GM23338 (cell line): ENCODE measurements at regions not wholly inside any gene's neighbourhood (a gene's known extent, or its start where the extent isn't known, plus 50 kb on each side); places are given as distances from the start of the nearest gene placed in this dataset.

Source experiments
- ATAC-seq: fragments of 200-7000 bp; cut with Tn5 transposase; 3 replicates; pipeline ENCODE4 v1.9.1; 2020
- DNase-seq: peaks from one replicate; pipeline ENCODE4 v3.0.0-alpha.2; 2015; ENCODE audit warnings: low spot score
- H2AFZ ChIP-seq: fragments of 200-600 bp; sonication (generic); 2 replicates; pipeline ENCODE4 v1.8.0; 2016; ENCODE audit warnings: antibody characterized with exemption, mild to moderate bottlenecking, moderate library complexity
- H3F3A ChIP-seq: fragments of 200-600 bp; sonication (generic); replicated peaks from 2 replicates; pipeline ENCODE4 v1.8.0; 2017; ENCODE audit warnings: antibody characterized with exemption, mixed run types, low read depth
- H3K27ac ChIP-seq: fragments of 200-600 bp; sonication (generic); 2 replicates; pipeline ENCODE4 v1.6.1; 2016; ENCODE audit warnings: low read depth
- H3K27me3 ChIP-seq: fragments of 200-600 bp; sonication (generic); 2 replicates; pipeline ENCODE4 v1.8.0; 2016; ENCODE audit warnings: mild to moderate bottlenecking, mixed run types, moderate library complexity; ENCODE audit not compliant: insufficient read depth
- H3K36me3 ChIP-seq: fragments of 200-600 bp; sonication (generic); 2 replicates; pipeline ENCODE4 v1.8.0; 2016; ENCODE audit warnings: mild to moderate bottlenecking; ENCODE audit not compliant: insufficient read depth
- H3K4me1 ChIP-seq: fragments of 200-600 bp; sonication (generic); 2 replicates; pipeline ENCODE4 v1.8.0; 2016; ENCODE audit warnings: mild to moderate bottlenecking, moderate library complexity; ENCODE audit not compliant: insufficient read depth
- H3K4me2 ChIP-seq: fragments of 200-600 bp; sonication (generic); 2 replicates; pipeline ENCODE4 v1.7.1; 2017; ENCODE audit warnings: mixed run types
- H3K4me3 ChIP-seq: fragments of 200-600 bp; sonication (generic); 2 replicates; pipeline ENCODE4 v1.6.1; 2016; ENCODE audit warnings: mixed run types
- H3K79me2 ChIP-seq: fragments of 200-600 bp; sonication (generic); replicated peaks from 2 replicates; pipeline ENCODE4 v1.8.0; 2017; ENCODE audit warnings: mild to moderate bottlenecking; ENCODE audit not compliant: insufficient read depth
- H3K9me2 ChIP-seq: fragments of 200-600 bp; sonication (generic); 2 replicates; pipeline ENCODE4 v1.8.0; 2017; ENCODE audit not compliant: insufficient read depth
- H4K20me1 ChIP-seq: fragments of 200-600 bp; sonication (generic); replicated peaks from 2 replicates; pipeline ENCODE4 v1.8.0; 2017; ENCODE audit warnings: mild to moderate bottlenecking; ENCODE audit not compliant: insufficient read depth
- H3K27ac Mint-ChIP-seq: 2 replicates; pipeline ENCODE4 v1.8.0; 2020; ENCODE audit warnings: inconsistent platforms, mild to moderate bottlenecking, moderate library complexity, mixed read lengths
- H3K27me3 Mint-ChIP-seq: 3 replicates; pipeline ENCODE4 v1.8.0; 2022; ENCODE audit warnings: low read depth, mild to moderate bottlenecking, moderate library complexity, mixed read lengths, inconsistent platforms; ENCODE audit not compliant: insufficient read depth, poor library complexity
- H3K36me3 Mint-ChIP-seq: 3 replicates; pipeline ENCODE4 v1.8.0; 2021; ENCODE audit warnings: low read depth, mild to moderate bottlenecking, inconsistent platforms, moderate library complexity, mixed read lengths
- H3K4me1 Mint-ChIP-seq: 3 replicates; pipeline ENCODE4 v1.8.0; 2020; ENCODE audit warnings: mild to moderate bottlenecking, inconsistent platforms, mixed read lengths
- H3K4me3 Mint-ChIP-seq: 3 replicates; pipeline ENCODE4 v1.8.0; 2021; ENCODE audit warnings: moderate library complexity, mild to moderate bottlenecking, inconsistent platforms, mixed read lengths
- H3K9me3 Mint-ChIP-seq: 3 replicates; pipeline ENCODE4 v1.8.0; 2020; ENCODE audit warnings: moderate library complexity, mild to moderate bottlenecking, inconsistent platforms, mixed read lengths
- CREB1 ChIP-seq: fragments of 250-450 bp; sonication (Bioruptor Pico); IDR thresholded peaks from 2 replicates; pipeline ENCODE4 v1.5.0; 2020; ENCODE audit warnings: low read depth, mild to moderate bottlenecking, moderate library complexity
- CTCF ChIP-seq, 2 experiments: fragments of 200-600 bp in 1 of 2; sonication (generic) in 1 of 2; conservative IDR thresholded peaks; 2 replicates each; pipeline versions ENCODE4 v1.5.1 to v1.6.1; 2016 to 2017; ENCODE audit warnings: antibody characterized with exemption in 2 of 2, low read depth in 2 of 2, mild to moderate bottlenecking in 2 of 2, moderate library complexity in 1 of 2
- ETS1 ChIP-seq: IDR thresholded peaks from 2 replicates; pipeline ENCODE4 v1.6.1; 2016; ENCODE audit warnings: antibody characterized with exemption
- EZH2 ChIP-seq: fragments of 200-600 bp; sonication (generic); IDR thresholded peaks from one replicate; pipeline ENCODE4 v1.8.0; 2017; ENCODE audit warnings: antibody characterized with exemption, mild to moderate bottlenecking, low read depth; ENCODE audit not compliant: unreplicated experiment
- EZH2phosphoT487 ChIP-seq: fragments of 200-600 bp; sonication (generic); IDR thresholded peaks from one replicate; pipeline ENCODE4 v1.8.1; 2018; ENCODE audit warnings: antibody characterized with exemption; ENCODE audit not compliant: unreplicated experiment
- JUNB ChIP-seq: IDR thresholded peaks from one replicate; pipeline ENCODE4 v1.6.1; 2016; ENCODE audit warnings: antibody characterized with exemption; ENCODE audit not compliant: unreplicated experiment
- NANOG ChIP-seq: IDR thresholded peaks from 2 replicates; pipeline ENCODE4 v1.6.1; 2016; ENCODE audit warnings: antibody characterized with exemption, borderline replicate concordance
- POLR2AphosphoS5 ChIP-seq: IDR thresholded peaks from 2 replicates; pipeline ENCODE4 v1.6.1; 2016; ENCODE audit warnings: antibody characterized with exemption, low read depth
- REST ChIP-seq: IDR thresholded peaks from one replicate; pipeline ENCODE4 v1.6.1; 2018; ENCODE audit warnings: antibody characterized with exemption; ENCODE audit not compliant: unreplicated experiment
- STAT1 ChIP-seq: IDR thresholded peaks from one replicate; pipeline ENCODE4 v1.6.1; 2016; ENCODE audit warnings: antibody characterized with exemption; ENCODE audit not compliant: unreplicated experiment
- ZNF114 ChIP-seq: fragments of 250-450 bp; sonication (Bioruptor Pico); IDR thresholded peaks from 2 replicates; pipeline ENCODE4 v1.5.0; 2020; ENCODE audit warnings: mild to moderate bottlenecking, moderate library complexity
- ZNF331 ChIP-seq: fragments of 250-450 bp; sonication (Bioruptor Pico); IDR thresholded peaks from 2 replicates; pipeline ENCODE4 v1.5.0; 2020; ENCODE audit warnings: low read depth, mild to moderate bottlenecking, moderate library complexity
- ZNF462 ChIP-seq: fragments of 250-450 bp; sonication (Bioruptor Pico); IDR thresholded peaks from 2 replicates; pipeline ENCODE4 v1.5.0; 2020; ENCODE audit warnings: mild to moderate bottlenecking, moderate library complexity

- Histone ChIP-seq H3F3A (no peaks in the 10 kb centered on the region), H2AFZ (no peak overlapping the region), H3K4me3 (no peak overlapping the region), H3K36me3 (no peaks in the 10 kb centered on the region), H3K9me2 (no peaks in the 10 kb centered on the region; the same call in 1 of the 2 replicates), H3K4me2 (no peak overlapping the region), H3K79me2 (no peaks in the 10 kb centered on the region), H3K27ac (no peak overlapping the region), H3K27me3 (no peaks in the 10 kb centered on the region), H4K20me1 (no peaks in the 10 kb centered on the region), H3K4me1 (no peaks in the 10 kb centered on the region)
- Mint-ChIP-seq H3K9me3 (no peaks in the 10 kb centered on the region; the same call in 2 of the 3 replicates), H3K27me3 (peaks cover 7% of the 10 kb centered on the region), H3K4me3 (no peak overlapping the region), H3K27ac (no peak overlapping the region), H3K4me1 (peaks cover 15% of the 10 kb centered on the region; the same call in 2 of the 3 replicates), H3K36me3 (no peaks in the 10 kb centered on the region)
- ATAC-seq (no peak), DNase-seq (no peak)
- TF ChIP-seq EZH2phosphoT487 (no peak), ZNF331 (no peak), STAT1 (no peak), POLR2AphosphoS5 (no peak), ZNF114 (no peak), CTCF (conservative IDR thresholded peaks at IDR 0.05; ENCODE audit: low read depth in 2 of 2) (no peak), NANOG (no peak), EZH2 (no peak), CREB1 (CRISPR knock-in tag) (no peak), ZNF462 (CRISPR knock-in tag) (no peak), REST (no peak), JUNB (no peak), ETS1 (no peak)
These were observed 210.8 kb upstream of the STARD13 start for GRCh38 chr13:33496336-33496735.
